GM18907 (cell line): ENCODE measurements at regions not wholly inside any gene's neighbourhood (a gene's known extent, or its start where the extent isn't known, plus 50 kb on each side); places are given as distances from the start of the nearest gene placed in this dataset.
A peak's percentile ranks its signal among the peaks of the same experiment; 100 is the strongest.

Experiments used
- ATAC-seq: cut with Tn5 transposase; IDR thresholded peaks from one replicate; pipeline ENCODE4 v1.9.1; 2021; ENCODE audit warnings: mild to moderate bottlenecking, moderate library complexity; ENCODE audit not compliant: unreplicated experiment

DNA sequence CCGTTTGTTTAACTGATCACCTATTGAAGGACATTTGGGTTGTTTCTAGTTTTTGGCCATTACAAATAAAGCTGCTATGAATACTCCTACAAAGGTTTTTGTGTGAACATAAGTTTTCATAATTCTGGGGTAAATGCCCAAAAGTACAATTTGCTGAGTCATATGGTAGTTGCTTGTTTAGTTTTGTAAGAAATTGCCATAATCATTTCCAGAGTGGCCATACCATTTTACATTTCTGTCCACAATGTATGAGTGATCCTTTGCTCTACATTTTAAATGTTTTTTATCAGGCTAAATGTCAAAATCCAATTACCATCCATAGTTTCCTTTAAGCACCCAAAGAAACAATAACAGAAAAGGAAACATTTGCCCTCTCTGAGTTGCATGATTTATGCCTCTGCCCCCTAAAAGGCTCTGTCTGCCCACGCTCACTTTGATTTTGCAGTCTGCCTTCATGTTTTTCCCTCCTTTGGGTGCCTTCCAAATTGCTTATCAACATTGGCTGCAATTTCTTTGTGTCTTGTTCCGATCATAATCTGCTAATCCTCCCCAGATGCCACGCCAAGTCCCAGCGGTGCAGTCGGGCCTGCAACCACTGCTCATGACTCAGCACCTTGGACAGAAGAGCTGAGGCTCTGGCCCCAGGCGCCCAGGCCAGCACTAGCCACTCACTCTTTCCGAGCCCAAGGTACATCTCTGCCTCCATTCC lies 339.2 kb downstream of the PIK3R1 start:
- no peak for ATAC-seq

DNA sequence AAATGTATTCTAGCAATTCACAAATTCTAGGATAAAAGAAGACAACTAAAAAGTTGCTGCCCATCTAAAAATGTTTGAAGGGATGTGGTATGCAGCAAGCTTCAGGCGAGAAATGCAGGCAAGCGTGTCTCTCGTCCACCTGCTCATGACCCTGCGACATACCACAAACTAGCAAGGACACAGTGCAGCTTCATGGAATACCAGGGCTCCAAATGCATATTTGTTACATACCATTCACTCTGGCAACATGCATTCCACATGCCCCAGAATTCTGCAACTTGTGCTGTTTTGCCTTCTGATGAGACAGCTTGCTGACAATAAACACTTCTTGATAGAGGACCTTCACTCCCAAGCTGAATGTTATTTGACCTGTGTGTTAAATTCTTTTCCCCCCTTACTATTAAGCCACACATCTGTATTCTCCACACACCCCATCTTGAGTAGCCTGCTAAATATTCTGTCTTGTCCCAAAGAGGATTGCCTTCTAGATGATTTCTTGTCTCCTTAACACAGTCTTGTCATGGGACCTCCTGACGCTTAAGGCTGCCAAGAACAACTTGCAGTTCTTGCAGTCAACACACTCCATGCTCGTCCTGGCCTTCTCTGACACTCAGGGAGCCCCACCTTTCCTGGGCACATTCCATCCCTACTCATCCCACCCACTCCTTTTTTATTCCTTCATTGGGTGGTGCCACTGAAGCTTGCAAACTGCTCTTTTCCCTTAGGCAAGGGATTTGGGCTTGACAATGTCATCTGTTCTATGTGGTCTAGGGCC lies 340.5 kb downstream of the PIK3R1 start:
- ATAC-seq, result no peak

DNA sequence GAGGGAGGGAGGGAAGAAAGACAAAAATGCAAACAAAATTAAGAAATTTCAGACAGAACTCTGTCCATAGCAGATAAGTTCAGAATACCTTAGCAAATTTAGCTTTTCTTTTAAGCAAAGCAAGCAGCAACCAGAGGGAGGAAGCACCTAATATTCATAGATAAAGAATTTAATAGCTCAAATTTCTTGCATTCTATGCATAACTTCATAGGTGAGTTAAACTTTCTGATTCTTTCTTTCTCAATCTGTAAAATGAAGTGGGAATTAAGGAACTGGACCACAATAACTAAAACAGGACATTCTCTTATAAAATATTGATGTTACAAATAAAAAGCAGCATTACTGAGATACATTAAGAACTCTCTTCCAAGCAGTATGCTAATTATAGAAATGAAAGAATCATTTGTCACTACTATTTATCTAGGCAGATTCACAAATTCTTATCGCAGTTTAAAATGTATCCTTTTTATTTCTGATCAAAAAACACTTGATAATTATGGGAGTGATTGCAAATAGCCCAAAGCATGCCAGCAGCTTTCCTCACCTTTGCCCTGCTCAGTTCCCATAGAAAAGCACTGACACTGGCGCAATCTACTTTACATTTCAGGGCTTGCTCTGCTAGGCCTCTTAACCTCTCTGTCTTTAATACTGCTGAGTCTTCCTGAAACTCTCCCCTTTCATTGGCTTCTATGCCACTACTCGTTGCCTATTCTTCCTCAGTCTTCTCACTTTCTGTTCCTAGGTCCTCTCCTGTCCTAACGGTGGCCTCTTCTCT lies 341.8 kb downstream of the PIK3R1 start:
- no peak for ATAC-seq

DNA sequence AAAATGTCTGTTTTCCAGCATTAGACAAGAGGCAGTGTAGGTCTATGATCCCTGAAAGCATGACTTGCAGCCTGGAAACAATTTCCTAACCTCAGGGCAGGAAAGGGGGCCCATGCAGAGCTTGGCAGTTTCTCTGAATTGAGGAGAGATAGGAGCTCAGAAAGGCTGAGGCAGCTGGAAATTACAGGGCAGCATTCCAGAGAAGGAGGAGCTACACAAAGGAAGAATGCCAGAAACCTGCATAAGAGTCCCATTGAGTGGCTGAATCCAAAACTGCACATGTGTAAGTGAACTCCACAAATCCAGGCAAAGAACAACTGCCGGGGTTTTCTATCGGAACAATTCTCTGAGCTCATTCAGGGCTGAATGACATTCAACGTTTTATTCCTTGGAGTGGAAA lies 346.8 kb downstream of the PIK3R1 start:
- ATAC-seq, result no peak

DNA sequence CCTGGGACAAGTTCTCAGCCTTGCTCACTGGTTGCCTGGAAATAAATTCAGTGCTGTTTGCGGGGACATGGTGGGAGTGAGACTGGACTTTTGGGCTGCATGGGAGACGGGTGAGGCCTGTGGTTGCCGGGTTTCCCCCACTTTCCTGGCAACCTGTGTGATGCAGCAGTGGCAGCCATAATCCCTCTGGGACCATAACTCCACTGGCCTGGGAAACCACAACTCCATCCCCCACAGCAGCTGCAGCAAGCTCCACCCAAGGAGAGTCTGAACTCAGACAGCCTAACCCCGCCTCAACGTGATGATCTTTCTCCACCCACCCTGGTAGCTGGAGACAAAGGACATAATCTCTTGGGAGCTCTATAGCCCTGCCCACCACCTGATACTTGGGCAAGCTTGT lies 349.9 kb downstream of the PIK3R1 start:
- peak; percentile 95 for ATAC-seq

DNA sequence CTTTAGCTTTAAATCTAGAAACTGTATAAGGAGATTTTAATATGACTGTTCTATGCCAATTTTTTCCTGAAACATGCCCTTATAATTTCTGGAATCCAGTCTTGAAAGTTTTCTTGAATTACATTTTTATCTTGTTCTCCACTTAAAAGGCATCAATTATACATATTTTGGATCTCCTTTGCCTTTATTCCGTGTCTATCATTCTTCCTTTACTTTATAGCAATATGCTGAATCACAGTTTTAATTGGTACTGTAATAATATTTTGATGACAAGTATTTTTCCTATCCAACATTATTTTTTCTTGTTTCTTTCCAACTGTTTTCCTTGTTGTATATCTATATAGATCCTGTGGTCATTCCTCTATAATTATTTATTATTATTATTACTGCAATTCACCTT lies 361.2 kb downstream of the PIK3R1 start:
- no peak for ATAC-seq

DNA sequence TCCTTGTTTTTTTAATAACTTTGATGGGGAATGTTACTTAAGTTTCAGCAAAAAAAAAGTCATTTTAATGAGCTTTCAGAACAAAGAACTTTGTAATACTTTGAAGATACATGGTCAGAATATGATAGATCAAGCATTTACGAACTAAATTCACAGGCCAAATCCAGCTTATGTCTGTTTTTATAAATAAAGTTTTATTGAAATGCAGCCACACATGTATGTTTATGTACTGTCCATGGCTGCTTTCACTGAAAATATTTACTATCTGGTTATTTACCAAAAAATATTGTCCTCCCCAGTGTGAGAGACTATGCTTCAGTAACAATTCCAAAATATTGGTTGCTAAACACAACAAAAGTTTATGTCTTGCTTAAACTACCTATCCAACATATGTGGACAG lies 366.7 kb downstream of the PIK3R1 start:
- ATAC-seq, result no peak

DNA sequence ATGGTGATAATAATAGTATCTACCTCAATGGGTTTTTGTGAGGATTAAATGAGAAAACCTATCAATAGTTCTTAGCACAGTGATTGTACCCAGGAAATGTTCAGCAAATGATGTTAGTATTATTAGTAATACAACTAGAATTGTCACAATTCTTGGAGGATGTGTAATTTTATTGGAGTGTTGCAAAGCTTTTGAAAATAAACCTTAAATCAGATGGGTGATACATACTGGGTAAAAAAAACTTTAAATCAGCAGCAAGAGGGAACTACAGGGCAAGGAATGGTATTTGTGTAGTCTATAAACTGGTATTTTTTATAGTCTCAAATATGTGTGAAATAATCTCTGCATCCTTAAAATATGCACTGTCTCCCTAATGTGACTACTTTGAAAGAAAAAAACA lies 371.6 kb downstream of the PIK3R1 start:
- no peak for ATAC-seq

DNA sequence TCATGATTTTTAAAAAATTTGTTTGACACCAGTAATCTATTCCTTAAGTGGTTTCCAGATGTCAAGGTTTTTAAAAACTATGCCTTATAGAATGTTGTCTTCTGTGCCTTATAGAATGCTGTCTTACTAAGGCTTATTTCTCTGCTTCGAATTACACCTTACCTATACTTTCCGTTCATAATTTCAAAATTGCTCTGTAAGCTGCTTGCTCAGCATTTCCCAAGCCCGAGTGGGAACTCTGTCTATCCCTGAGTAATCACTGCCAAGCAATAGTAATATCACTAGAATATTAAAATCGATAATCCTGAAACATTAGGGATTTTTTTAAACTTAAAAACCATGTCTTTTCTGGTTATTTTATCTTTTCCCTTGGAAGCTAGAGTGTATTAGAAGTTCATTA lies 376.3 kb downstream of the PIK3R1 start:
- no peak for ATAC-seq

DNA sequence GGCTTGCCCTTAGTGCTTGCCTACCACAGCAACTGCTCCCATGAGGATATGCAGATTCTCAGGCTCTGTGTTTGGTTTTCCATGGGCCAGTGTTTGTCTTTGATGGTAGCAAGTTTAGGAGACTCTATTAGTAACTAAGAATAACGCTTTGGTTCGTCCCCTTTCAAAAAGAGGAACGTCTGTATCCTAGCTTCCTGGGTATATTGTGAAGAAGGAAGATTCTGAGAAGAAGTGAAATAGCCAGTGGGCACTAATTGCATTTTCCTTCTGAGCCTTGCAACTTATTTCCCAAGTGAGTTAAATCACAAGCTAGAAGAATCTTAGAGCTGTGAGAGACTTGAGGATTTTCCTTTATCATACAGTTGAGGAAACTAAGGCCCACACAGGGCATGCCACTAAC lies 376.8 kb downstream of the PIK3R1 start:
- no peak for ATAC-seq

DNA sequence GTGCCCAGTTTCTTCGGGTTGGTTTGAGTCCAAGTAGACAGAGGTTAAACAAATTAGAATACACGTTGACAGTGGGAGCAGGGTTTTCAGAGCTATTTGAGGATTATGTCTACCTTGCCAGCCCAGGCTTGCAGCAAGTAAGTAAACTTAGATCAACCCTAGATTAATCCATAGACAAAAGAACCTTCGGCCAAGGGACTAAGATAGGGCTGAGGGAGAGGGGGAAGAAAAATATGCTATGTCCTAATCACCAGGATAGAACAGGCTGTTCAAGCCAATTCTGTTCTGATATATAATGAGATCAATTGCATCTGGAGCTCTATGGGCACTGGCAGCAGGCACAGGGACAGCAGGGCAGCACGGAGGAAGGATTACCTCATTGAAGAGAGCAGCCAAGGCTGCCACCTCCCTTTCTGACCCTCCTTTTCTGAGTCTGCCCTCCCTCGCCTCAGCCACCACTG lies 377.7 kb downstream of the PIK3R1 start:
- ATAC-seq, result no peak

DNA sequence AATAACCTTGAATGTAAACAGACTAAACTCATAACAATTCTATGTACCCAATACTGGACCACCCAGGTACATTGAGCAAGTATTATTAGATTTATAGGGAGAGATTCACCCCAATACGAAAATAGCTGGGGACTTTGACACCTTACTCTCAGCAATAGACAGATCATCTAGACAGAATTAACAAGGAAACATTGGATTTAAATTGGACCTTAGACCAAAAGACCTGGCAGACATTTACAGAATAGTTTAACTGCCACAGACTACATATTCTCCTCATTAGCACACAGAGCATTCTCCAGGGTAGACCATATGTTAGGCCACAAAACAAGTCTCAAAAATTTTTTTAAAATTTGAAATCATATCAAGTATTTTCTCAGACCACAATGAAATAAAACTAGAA lies 397.4 kb downstream of the PIK3R1 start:
- no peak for ATAC-seq

DNA sequence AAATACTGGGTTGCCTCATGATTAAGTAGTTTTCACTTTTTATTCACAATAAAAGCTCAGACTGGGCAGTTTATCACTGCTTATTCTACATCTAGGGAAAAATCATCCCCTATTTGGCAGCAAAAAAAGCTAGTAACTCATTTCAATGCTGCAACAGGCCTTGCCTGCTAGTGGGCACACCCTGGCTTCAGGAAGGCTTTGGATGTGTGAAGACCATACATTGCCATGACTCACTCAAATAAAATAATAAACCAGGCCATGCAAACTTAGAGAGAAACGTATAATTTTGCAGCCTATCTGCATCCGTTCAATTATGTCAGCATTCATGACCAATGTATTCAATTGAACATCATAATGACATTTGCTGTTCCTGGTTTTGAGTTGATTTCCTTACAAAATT lies 402.9 kb downstream of the PIK3R1 start:
- no peak for ATAC-seq

DNA sequence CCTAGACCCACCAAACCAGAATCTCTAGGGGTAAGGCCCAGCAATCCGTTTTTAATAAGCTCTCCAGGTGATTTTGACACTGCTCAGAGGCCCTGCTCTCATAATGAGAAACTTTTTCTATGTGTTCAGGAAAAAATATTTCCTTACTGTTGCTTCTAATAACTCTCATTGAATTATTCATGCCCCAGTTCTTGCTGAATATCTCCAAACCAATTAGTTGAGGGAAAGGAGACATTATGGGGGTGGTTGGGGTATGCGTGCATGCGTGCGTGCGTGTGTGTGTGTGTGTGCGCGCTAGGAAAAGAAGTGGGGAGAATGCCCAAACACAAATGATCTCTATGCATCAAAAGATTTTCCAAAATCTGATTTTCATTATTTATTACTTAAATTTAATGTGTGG lies 411.4 kb downstream of the PIK3R1 start:
- no peak for ATAC-seq

DNA sequence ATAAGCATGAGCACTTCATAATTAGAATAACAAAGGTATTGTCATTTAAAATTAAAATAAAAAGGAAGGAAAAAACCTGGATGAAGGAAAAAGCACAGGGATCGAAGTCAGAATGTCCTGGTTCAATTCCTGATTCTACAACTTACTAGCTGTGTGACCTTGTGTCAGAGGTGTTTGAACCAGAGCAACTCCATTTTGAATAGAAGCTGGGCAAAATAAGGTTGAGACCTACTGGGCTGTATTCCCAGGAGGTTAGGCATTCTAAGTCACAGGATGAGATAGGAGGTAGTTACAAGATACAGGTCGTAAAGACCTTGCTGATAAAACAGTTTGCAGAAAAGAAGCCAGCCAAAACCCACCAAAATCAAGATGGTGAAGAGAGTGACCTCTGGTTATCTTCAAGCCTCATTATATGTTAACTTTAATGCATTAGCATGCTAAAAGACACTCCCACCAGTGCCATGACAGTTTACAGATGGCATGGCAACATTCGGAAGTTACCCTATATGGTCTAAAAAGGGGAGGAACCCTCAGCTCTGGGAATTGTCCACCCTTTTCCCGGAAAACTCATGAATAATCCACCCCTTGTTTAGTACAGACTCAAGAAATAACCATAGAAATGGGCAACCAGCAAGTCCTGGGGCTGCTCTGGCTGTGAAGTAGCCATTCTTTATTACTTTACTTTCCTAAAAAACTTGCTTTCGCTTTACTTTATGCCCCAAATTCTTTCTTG lies 412.7 kb downstream of the PIK3R1 start:
- ATAC-seq, result no peak

DNA sequence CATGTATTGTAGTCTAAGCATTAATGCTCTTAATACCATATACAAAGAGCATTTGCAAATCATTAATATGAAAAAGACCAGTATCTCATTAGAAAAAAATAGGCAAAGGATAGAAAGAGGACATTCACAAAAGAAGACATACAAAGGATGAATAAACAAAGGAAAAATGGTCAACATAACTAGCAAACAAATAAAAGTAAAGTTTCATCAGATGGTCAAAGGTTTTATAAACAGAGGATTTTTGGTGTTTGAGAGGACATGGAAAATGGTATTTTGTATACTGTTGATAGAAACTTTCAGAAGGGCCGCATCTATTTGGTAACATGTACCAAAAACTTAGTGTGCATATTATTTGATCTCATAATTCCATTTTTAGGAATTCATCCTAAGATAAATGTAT lies 414.8 kb downstream of the PIK3R1 start:
- no peak for ATAC-seq

DNA sequence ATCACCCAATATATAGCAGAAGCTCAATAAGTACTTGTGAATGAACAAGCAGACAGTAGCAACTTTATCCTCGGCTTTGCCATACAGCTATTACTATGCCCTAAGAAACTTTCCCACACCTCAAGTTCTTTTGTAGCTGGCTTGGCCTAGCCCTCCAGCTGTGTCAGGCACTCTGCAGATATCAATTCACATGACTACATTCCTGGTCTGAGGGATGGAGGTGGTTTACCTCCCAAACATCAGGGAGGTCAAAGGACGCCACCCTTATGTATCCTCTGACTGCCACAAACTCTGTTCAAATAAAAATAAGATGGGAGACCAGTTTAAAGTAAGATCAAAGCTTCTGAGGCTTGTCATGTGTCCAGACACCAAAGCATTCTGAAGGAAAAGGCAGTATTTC lies 416.3 kb downstream of the PIK3R1 start:
- no peak for ATAC-seq

DNA sequence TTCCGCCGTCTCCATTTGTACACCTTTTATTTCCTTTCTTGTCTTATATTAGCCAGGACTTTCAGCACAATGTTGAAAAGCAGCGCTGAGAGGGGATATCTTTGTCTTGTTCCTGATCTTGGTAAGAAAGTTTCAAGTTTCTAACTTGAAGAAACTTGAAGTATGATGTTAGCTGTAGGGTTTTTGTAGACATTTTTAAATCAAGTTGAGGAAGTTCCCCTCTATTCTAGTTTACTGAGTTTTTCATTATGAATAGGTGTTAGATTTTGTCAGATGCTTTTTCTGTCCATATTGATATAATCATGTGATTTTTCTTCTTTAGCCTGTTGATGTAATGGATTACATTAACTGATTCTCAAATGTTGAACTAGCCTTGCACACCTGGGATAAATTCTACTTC lies 425.7 kb downstream of the PIK3R1 start:
- no peak for ATAC-seq

DNA sequence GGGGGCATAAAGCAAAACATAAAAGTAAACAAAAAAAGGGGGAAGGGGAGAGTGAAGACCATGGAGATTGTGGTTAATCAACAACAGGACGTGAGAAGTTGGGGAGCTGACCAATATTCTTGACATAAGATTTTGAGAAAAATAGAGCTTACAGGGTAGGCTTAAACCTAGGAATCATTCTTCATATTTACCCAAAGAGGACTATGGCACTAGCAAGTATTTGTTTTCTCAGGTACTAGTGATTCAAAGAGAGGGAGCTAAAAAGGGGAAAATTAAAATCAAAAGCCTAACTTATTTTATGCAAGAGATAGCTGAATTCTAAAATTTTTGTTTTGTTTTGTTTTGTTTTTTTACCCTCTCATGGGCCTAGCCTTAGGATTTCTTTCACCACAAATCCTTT lies 427.5 kb downstream of the PIK3R1 start:
- no peak for ATAC-seq

DNA sequence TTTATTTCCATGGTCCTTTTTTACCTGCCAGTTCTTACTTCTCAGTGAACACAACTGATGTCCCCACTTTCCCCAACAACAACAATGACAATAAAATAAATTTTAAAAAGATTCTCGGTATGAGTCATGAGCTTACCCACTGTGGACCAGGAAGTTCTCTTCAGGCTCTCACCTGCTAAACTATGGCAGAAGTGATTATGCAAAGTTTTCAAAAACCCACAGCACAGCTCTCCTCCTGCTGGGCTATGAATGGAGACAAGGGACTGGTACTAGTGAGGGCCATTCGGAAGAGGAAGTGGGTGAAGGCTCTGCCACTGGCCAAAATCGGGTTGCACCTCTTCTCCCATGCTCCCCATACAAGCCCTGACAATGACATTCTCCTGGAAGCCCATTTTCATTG lies 429.4 kb downstream of the PIK3R1 start:
- peak; percentile 99 for ATAC-seq

DNA sequence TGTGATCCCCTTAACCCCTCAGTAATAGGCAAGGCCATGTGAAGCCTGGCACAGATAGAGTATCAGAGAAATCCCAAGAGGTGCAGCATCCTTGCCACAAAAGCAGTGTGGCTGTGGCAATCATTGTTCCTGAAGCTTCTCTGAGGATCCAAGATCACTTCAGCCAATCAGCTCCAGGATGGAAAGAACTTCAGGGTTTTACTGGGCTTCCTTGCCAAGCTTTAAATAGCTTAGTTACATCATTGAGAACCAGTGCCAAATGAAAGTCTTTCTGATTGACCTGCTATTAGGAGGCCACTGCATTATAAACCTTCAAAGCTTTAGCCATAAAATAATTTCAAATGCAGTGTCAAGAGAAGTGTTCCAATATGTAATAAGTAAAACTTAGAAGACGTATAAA lies 430.6 kb downstream of the PIK3R1 start:
- no peak for ATAC-seq
